Ascending aorta (tissue), 2 donors: ENCODE measurements at regions not wholly inside any gene's neighbourhood (a gene's known extent, or its start where the extent isn't known, plus 50 kb on each side); places are given as distances from the start of the nearest gene placed in this dataset.

Source experiments
- DNase-seq, 2 donors: peaks; one replicate each; pipeline ENCODE4 v3.0.0-alpha.2; 2019; ENCODE audit warnings: low spot score in 2 of 2
- H3K27ac ChIP-seq, 2 donors: fragments of 200-600 bp; sonication (generic); one replicate each; pipeline ENCODE4 v1.5.1; 2016 to 2017; ENCODE audit warnings: mild to moderate bottlenecking in 1 of 2
- H3K27me3 ChIP-seq: fragments of 200-600 bp; sonication (generic); one replicate; pipeline ENCODE4 v1.5.1; 2017
- H3K36me3 ChIP-seq, 2 donors: fragments of 200-600 bp; sonication (generic); one replicate each; pipeline ENCODE4 v1.5.1; 2016
- H3K4me1 ChIP-seq, 2 donors: fragments of 200-600 bp; sonication (generic); one replicate each; pipeline ENCODE4 v1.5.1; 2016 to 2017; ENCODE audit warnings: mild to moderate bottlenecking in 1 of 2
- H3K4me3 ChIP-seq, 2 donors: fragments of 200-600 bp; sonication (generic); one replicate each; pipeline ENCODE4 v1.5.1; 2016 to 2017; ENCODE audit warnings: mild to moderate bottlenecking in 1 of 2
- H3K9me3 ChIP-seq, 2 donors: fragments of 200-600 bp; sonication (generic); one replicate each; pipeline ENCODE4 v1.5.1; 2016
- intact Hi-C: fragments of 100-400 bp; cut with DNase I; formaldehyde crosslinking; loops from one replicate; pipeline ENCODE4 v1.15.1; 2023
- TF ChIP-seq, protein P1 (sequence below), 3 experiments: fragments of 200-600 bp in 2 of 3; fragments of 450-650 bp in 1 of 3; sonication (generic) in 2 of 3; IDR thresholded peaks; one replicate each; pipeline ENCODE4 v1.5.1; 2016 to 2019; ENCODE audit warnings: antibody characterized with exemption in 3 of 3, mild to moderate bottlenecking in 1 of 3, moderate library complexity in 1 of 3

- TF ChIP-seq, protein P1, sequence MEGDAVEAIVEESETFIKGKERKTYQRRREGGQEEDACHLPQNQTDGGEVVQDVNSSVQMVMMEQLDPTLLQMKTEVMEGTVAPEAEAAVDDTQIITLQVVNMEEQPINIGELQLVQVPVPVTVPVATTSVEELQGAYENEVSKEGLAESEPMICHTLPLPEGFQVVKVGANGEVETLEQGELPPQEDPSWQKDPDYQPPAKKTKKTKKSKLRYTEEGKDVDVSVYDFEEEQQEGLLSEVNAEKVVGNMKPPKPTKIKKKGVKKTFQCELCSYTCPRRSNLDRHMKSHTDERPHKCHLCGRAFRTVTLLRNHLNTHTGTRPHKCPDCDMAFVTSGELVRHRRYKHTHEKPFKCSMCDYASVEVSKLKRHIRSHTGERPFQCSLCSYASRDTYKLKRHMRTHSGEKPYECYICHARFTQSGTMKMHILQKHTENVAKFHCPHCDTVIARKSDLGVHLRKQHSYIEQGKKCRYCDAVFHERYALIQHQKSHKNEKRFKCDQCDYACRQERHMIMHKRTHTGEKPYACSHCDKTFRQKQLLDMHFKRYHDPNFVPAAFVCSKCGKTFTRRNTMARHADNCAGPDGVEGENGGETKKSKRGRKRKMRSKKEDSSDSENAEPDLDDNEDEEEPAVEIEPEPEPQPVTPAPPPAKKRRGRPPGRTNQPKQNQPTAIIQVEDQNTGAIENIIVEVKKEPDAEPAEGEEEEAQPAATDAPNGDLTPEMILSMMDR (IDR thresholded peaks at IDR 0.05), result no peak
- no peak overlapping the region for H3K27ac ChIP-seq
- DNase-seq, result no peak
- intact Hi-C loops, result no loop called here
- no peaks in the 10 kb centered on the region for H3K4me1 ChIP-seq
- no peaks in the 10 kb centered on the region for H3K9me3 ChIP-seq
- H3K4me3 ChIP-seq, result no peak overlapping the region
- H3K27me3 ChIP-seq, result no peaks in the 10 kb centered on the region
- no peaks in the 10 kb centered on the region for H3K36me3 ChIP-seq
These were observed 552.5 kb upstream of the MBL2 start for GRCh38 chr10:53325066-53325465.

GRCh38 chr10:53315709-53316108, 543.1 kb upstream of the MBL2 start:
- no peak overlapping the region for H3K4me3 ChIP-seq
- no peaks in the 10 kb centered on the region for H3K36me3 ChIP-seq
- TF ChIP-seq, protein P1 (IDR thresholded peaks at IDR 0.05), result no peak
- intact Hi-C loops, result no loop called here
- no peaks in the 10 kb centered on the region for H3K27me3 ChIP-seq
- H3K4me1 ChIP-seq, result no peaks in the 10 kb centered on the region
- DNase-seq, result no peak
- H3K9me3 ChIP-seq, result no peaks in the 10 kb centered on the region
- no peak overlapping the region for H3K27ac ChIP-seq

GRCh38 chr10:53314876-53315275, 542.3 kb upstream of the MBL2 start:
- no peaks in the 10 kb centered on the region for H3K4me1 ChIP-seq
- H3K27me3 ChIP-seq, result no peaks in the 10 kb centered on the region
- no peak overlapping the region for H3K27ac ChIP-seq
- no peaks in the 10 kb centered on the region for H3K9me3 ChIP-seq
- no peak for DNase-seq
- TF ChIP-seq, protein P1 (IDR thresholded peaks at IDR 0.05), result no peak
- intact Hi-C loops, result no loop called here
- no peaks in the 10 kb centered on the region for H3K36me3 ChIP-seq
- H3K4me3 ChIP-seq, result no peak overlapping the region

DNA sequence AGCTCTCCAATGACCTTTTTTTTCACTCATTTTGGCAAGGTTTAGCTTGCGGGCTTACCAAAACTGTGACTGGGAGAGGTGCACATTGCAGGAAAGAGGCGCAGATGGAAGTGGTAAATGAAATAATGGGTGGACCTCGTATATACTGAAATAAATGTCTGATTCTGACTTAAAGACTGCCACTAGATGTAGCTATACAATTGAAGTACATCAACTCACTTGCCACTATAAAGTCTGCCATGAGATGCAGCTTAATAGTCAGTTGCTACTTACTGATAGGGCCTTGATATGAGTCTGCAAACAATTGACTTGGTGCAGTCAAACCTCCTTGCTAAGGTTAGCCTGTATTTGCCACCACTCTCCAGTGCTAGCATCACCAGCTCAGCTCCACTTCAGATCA, 525.9 kb upstream of the MBL2 start:
- intact Hi-C loops, result no loop called here
- no peak for DNase-seq
- H3K4me1 ChIP-seq, result no peaks in the 10 kb centered on the region
- H3K36me3 ChIP-seq, result no peaks in the 10 kb centered on the region
- H3K27me3 ChIP-seq, result no peaks in the 10 kb centered on the region
- H3K9me3 ChIP-seq, result no peaks in the 10 kb centered on the region
- H3K4me3 ChIP-seq, result no peak overlapping the region
- no peak overlapping the region for H3K27ac ChIP-seq
- TF ChIP-seq, protein P1 (IDR thresholded peaks at IDR 0.05), result no peak

DNA sequence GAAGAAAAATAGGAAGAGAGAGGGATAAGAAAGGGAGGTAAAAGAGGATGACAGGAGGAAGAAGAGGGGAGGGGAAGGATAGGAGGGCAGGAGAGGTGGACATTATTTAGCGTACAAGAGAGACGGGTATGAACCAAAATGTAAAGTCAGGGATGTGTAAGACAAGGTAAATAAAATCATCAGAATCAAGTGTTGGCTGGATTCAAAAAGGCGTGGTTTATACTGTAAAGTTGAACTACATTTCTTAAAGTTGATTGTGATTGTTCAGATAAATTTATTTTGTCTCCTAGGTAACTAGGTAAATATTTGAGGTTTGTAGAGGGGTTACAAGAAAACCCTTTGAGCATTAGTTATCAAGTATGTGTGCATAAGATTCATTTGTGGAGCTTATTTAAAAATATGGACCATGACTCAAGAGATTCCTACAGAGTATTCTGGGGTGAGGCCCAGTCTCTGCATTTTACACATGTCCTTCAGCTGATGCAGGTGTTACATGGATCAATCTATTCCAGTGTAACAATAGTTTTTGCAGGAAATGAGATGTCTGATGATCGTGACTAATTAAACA, 512.1 kb upstream of the MBL2 start:
- Histone ChIP-seq H3K36me3 (no peaks in the 10 kb centered on the region), H3K9me3 (no peaks in the 10 kb centered on the region), H3K4me1 (no peaks in the 10 kb centered on the region), H3K4me3 (no peak overlapping the region), H3K27ac (no peak overlapping the region), H3K27me3 (no peaks in the 10 kb centered on the region)
- intact Hi-C loops, result no loop called here
- TF ChIP-seq, protein P1 (IDR thresholded peaks at IDR 0.05), result no peak
- DNase-seq, result no peak

- no peaks in the 10 kb centered on the region for H3K9me3 ChIP-seq
- no peak for DNase-seq
- H3K4me1 ChIP-seq, result no peaks in the 10 kb centered on the region
- no peak overlapping the region for H3K27ac ChIP-seq
- TF ChIP-seq, protein P1 (IDR thresholded peaks at IDR 0.05), result no peak
- no peaks in the 10 kb centered on the region for H3K36me3 ChIP-seq
- H3K27me3 ChIP-seq, result no peaks in the 10 kb centered on the region
- intact Hi-C loops, result no loop called here
- no peak overlapping the region for H3K4me3 ChIP-seq
These were observed 504.2 kb upstream of the MBL2 start for GRCh38 chr10:53276797-53277196.
